ENCODE measurements at regions not wholly inside any gene's neighbourhood (a gene's known extent, or its start where the extent isn't known, plus 50 kb on each side); places are given as distances from the start of the nearest gene placed in this dataset.
"Not testable (repeated sequence)": the region's sequence is repeated elsewhere in the genome, so short reads cannot be mapped to it uniquely, and the experiment has no call there.

GRCh38 chr3:153463895-153464294 is 301.9 kb downstream of the RAP2B start:
- no peaks in the 10 kb centered on the region for H3K4me1 ChIP-seq
- in situ Hi-C loops (cut with MboI; ENCODE audit: low sequenced_read_pairs): no loop called here
- no peaks in the 10 kb centered on the region for H3K9me3 ChIP-seq
- no peaks in the 10 kb centered on the region for H3K27me3 ChIP-seq (ENCODE audit: low read depth)
- no peaks in the 10 kb centered on the region for H3K36me3 ChIP-seq (replicated peaks)
- no peak for DNase-seq (ENCODE audit: low spot score in 2 of 2)
- no peak overlapping the region for H3K4me3 ChIP-seq

GRCh38 chr3:153469162-153469561 is 307.1 kb downstream of the RAP2B start:
- no peaks in the 10 kb centered on the region for H3K4me1 ChIP-seq
- H3K4me3 ChIP-seq: no peak overlapping the region
- H3K36me3 ChIP-seq (replicated peaks): no peaks in the 10 kb centered on the region
- no peaks in the 10 kb centered on the region for H3K9me3 ChIP-seq
- DNase-seq (ENCODE audit: low spot score in 2 of 2): no peak
- in situ Hi-C loops (cut with MboI; ENCODE audit: low sequenced_read_pairs): no loop called here
- no peaks in the 10 kb centered on the region for H3K27me3 ChIP-seq (ENCODE audit: low read depth)

- no peaks in the 10 kb centered on the region for H3K9me3 ChIP-seq
- no peak for DNase-seq (ENCODE audit: low spot score in 2 of 2)
- in situ Hi-C loops (cut with MboI; ENCODE audit: low sequenced_read_pairs): no loop called here
- no peaks in the 10 kb centered on the region for H3K36me3 ChIP-seq (replicated peaks)
- H3K27me3 ChIP-seq (ENCODE audit: low read depth): no peaks in the 10 kb centered on the region
- H3K4me3 ChIP-seq: no peak overlapping the region
- H3K4me1 ChIP-seq: no peaks in the 10 kb centered on the region
These were observed 322.8 kb downstream of the RAP2B start for GRCh38 chr3:153484842-153485241.

GRCh38 chr3:153495422-153495821 is 333.4 kb downstream of the RAP2B start:
- DNase-seq (ENCODE audit: low spot score in 2 of 2): no peak
- H3K9me3 ChIP-seq: no peaks in the 10 kb centered on the region
- in situ Hi-C loops (cut with MboI; ENCODE audit: low sequenced_read_pairs): no loop called here
- H3K4me1 ChIP-seq: no peaks in the 10 kb centered on the region
- no peak overlapping the region for H3K4me3 ChIP-seq
- no peaks in the 10 kb centered on the region for H3K36me3 ChIP-seq (replicated peaks)
- H3K27me3 ChIP-seq (ENCODE audit: low read depth): no peaks in the 10 kb centered on the region

GRCh38 chr3:153502682-153503081 is 340.7 kb downstream of the RAP2B start:
- DNase-seq (ENCODE audit: low spot score in 2 of 2): no peak
- Histone ChIP-seq H3K4me1 (no peaks in the 10 kb centered on the region), H3K4me3 (no peak overlapping the region), H3K9me3 (no peaks in the 10 kb centered on the region), H3K36me3 (replicated peaks) (no peaks in the 10 kb centered on the region), H3K27me3 (ENCODE audit: low read depth) (no peaks in the 10 kb centered on the region)
- in situ Hi-C loops (cut with MboI; ENCODE audit: low sequenced_read_pairs): no loop called here

- in situ Hi-C loops (cut with MboI; ENCODE audit: low sequenced_read_pairs): no loop called here
- DNase-seq (ENCODE audit: low spot score in 2 of 2): no peak
- no peaks in the 10 kb centered on the region for H3K4me1 ChIP-seq
- no peaks in the 10 kb centered on the region for H3K27me3 ChIP-seq (ENCODE audit: low read depth)
- H3K4me3 ChIP-seq: no peak overlapping the region
- H3K9me3 ChIP-seq: no peaks in the 10 kb centered on the region
- H3K36me3 ChIP-seq (replicated peaks): no peaks in the 10 kb centered on the region
These were observed 341.8 kb downstream of the RAP2B start for GRCh38 chr3:153503873-153504272.

- DNase-seq (ENCODE audit: low spot score in 2 of 2); H3K36me3 ChIP-seq (replicated peaks); H3K4me1 ChIP-seq; H3K27me3 ChIP-seq (ENCODE audit: low read depth); in situ Hi-C loops (cut with MboI; ENCODE audit: low sequenced_read_pairs); H3K9me3 ChIP-seq; H3K4me3 ChIP-seq: not testable (repeated sequence)
These were observed 344.2 kb downstream of the RAP2B start for GRCh38 chr3:153506205-153506604.

GRCh38 chr3:153506686-153507085 is 344.7 kb downstream of the RAP2B start:
- H3K27me3 ChIP-seq (ENCODE audit: low read depth); in situ Hi-C loops (cut with MboI; ENCODE audit: low sequenced_read_pairs); H3K4me3 ChIP-seq; DNase-seq (ENCODE audit: low spot score in 2 of 2); H3K4me1 ChIP-seq; H3K9me3 ChIP-seq; H3K36me3 ChIP-seq (replicated peaks): not testable (repeated sequence)

GRCh38 chr3:153513236-153513635 is 351.2 kb downstream of the RAP2B start:
- Histone ChIP-seq H3K4me3 (no peak overlapping the region), H3K27me3 (ENCODE audit: low read depth) (no peaks in the 10 kb centered on the region), H3K4me1 (no peaks in the 10 kb centered on the region), H3K9me3 (no peaks in the 10 kb centered on the region), H3K36me3 (replicated peaks) (no peaks in the 10 kb centered on the region)
- peak in 1 of 2 experiments; percentile 13 for DNase-seq (ENCODE audit: low spot score in 2 of 2)
- in situ Hi-C loops (cut with MboI; ENCODE audit: low sequenced_read_pairs): no loop called here

- Histone ChIP-seq H3K27me3 (ENCODE audit: low read depth) (no peaks in the 10 kb centered on the region), H3K9me3 (no peaks in the 10 kb centered on the region), H3K4me1 (no peaks in the 10 kb centered on the region), H3K36me3 (replicated peaks) (no peaks in the 10 kb centered on the region), H3K4me3 (no peak overlapping the region)
- in situ Hi-C loops (cut with MboI; ENCODE audit: low sequenced_read_pairs): no loop called here
- DNase-seq (ENCODE audit: low spot score in 2 of 2): no peak
These were observed 366.4 kb downstream of the RAP2B start for GRCh38 chr3:153528473-153528872.

- no peaks in the 10 kb centered on the region for H3K9me3 ChIP-seq
- no peaks in the 10 kb centered on the region for H3K27me3 ChIP-seq (ENCODE audit: low read depth)
- no peaks in the 10 kb centered on the region for H3K36me3 ChIP-seq (replicated peaks)
- in situ Hi-C loops (cut with MboI; ENCODE audit: low sequenced_read_pairs): no loop called here
- H3K4me3 ChIP-seq: no peak overlapping the region
- no peaks in the 10 kb centered on the region for H3K4me1 ChIP-seq
- DNase-seq (ENCODE audit: low spot score in 2 of 2): no peak
These were observed 377.2 kb downstream of the RAP2B start for GRCh38 chr3:153539263-153539662.

- DNase-seq (ENCODE audit: low spot score in 2 of 2): no peak
- no peaks in the 10 kb centered on the region for H3K36me3 ChIP-seq (replicated peaks)
- in situ Hi-C loops (cut with MboI; ENCODE audit: low sequenced_read_pairs): no loop called here
- H3K9me3 ChIP-seq: no peaks in the 10 kb centered on the region
- H3K27me3 ChIP-seq (ENCODE audit: low read depth): no peaks in the 10 kb centered on the region
- H3K4me3 ChIP-seq: no peak overlapping the region
- no peaks in the 10 kb centered on the region for H3K4me1 ChIP-seq
These were observed 383.4 kb downstream of the RAP2B start for GRCh38 chr3:153545471-153545870.

GRCh38 chr3:153547970-153548369 is 385.9 kb downstream of the RAP2B start:
- in situ Hi-C loops (cut with MboI; ENCODE audit: low sequenced_read_pairs): no loop called here
- no peak overlapping the region for H3K4me3 ChIP-seq
- no peaks in the 10 kb centered on the region for H3K9me3 ChIP-seq
- no peaks in the 10 kb centered on the region for H3K27me3 ChIP-seq (ENCODE audit: low read depth)
- no peaks in the 10 kb centered on the region for H3K4me1 ChIP-seq
- DNase-seq (ENCODE audit: low spot score in 2 of 2): no peak
- H3K36me3 ChIP-seq (replicated peaks): no peaks in the 10 kb centered on the region

- H3K36me3 ChIP-seq (replicated peaks); H3K4me3 ChIP-seq; H3K27me3 ChIP-seq (ENCODE audit: low read depth); in situ Hi-C loops (cut with MboI; ENCODE audit: low sequenced_read_pairs); H3K9me3 ChIP-seq; H3K4me1 ChIP-seq; DNase-seq (ENCODE audit: low spot score in 2 of 2): not testable (repeated sequence)
These were observed 387.7 kb downstream of the RAP2B start for GRCh38 chr3:153549686-153550085.

GRCh38 chr3:153551536-153552285 is 389.7 kb downstream of the RAP2B start:
- Histone ChIP-seq H3K36me3 (replicated peaks) (no peaks in the 10 kb centered on the region), H3K9me3 (no peaks in the 10 kb centered on the region), H3K4me1 (no peaks in the 10 kb centered on the region), H3K4me3 (no peak overlapping the region), H3K27me3 (ENCODE audit: low read depth) (no peaks in the 10 kb centered on the region)
- in situ Hi-C loops (cut with MboI; ENCODE audit: low sequenced_read_pairs): no loop called here
- no peak for DNase-seq (ENCODE audit: low spot score in 2 of 2)

Data from HAP-1 (cell line).